Thyroid gland (tissue), 4 donors: ENCODE measurements at regions not wholly inside any gene's neighbourhood (a gene's known extent, or its start where the extent isn't known, plus 50 kb on each side); places are given as distances from the start of the nearest gene placed in this dataset.
"Not testable (repeated sequence)": the region's sequence is repeated elsewhere in the genome, so short reads cannot be mapped to it uniquely, and the experiment has no call there.

ENCODE experiments used
- DNase-seq, 2 donors: peaks; one replicate each; pipeline ENCODE4 v3.0.0-alpha.2; 2019
- H3K27ac ChIP-seq, 3 donors: fragments of 200-600 bp; sonication (generic); 1 replicate in 2 of 3; 2 replicates in 1 of 3; pipeline ENCODE4 v1.5.1; 2016 to 2019; ENCODE audit warnings: mild to moderate bottlenecking in 1 of 3, moderate library complexity in 1 of 3
- H3K27me3 ChIP-seq: fragments of 200-600 bp; sonication (generic); one replicate; pipeline ENCODE4 v1.5.1; 2019
- H3K36me3 ChIP-seq, 2 donors: fragments of 200-600 bp; sonication (generic); one replicate each; pipeline ENCODE4 v1.5.1; 2016 to 2019
- H3K4me1 ChIP-seq, 2 donors: fragments of 200-600 bp; sonication (generic); one replicate each; pipeline ENCODE4 v1.5.1; 2017 to 2019
- H3K4me3 ChIP-seq, 3 donors: fragments of 200-600 bp; sonication (generic); replicated peaks in 1 of 3; 1 replicate in 2 of 3; 2 replicates in 1 of 3; pipeline ENCODE4 v1.5.1; 2016; ENCODE audit warnings: mild to moderate bottlenecking in 1 of 3
- H3K9me3 ChIP-seq: fragments of 200-600 bp; sonication (generic); one replicate; pipeline ENCODE4 v1.5.1; 2017
- POLR2A ChIP-seq, 2 donors: fragments of 450-650 bp; IDR thresholded peaks; one replicate each; pipeline ENCODE4 v1.6.1; 2017; ENCODE audit warnings: antibody characterized with exemption in 2 of 2, mild to moderate bottlenecking in 2 of 2, moderate library complexity in 1 of 2
- WGBS, 2 donors: methylation state at CpG; one replicate each; pipeline ENCODE4 v1.1.5; 2017; 5-methylcytosine and 5-hydroxymethylcytosine counted together
- intact Hi-C: fragments of 100-400 bp; cut with DNase I; formaldehyde crosslinking; loops from one replicate; pipeline ENCODE4 v1.15.1; 2023
- TF ChIP-seq, protein P1 (sequence below), 6 experiments: fragments of 200-600 bp in 3 of 6; fragments of 450-650 bp in 3 of 6; sonication (generic) in 3 of 6; IDR thresholded peaks; one replicate each; pipeline ENCODE4 v1.5.1; 2016 to 2019; ENCODE audit warnings: antibody characterized with exemption in 6 of 6, mild to moderate bottlenecking in 2 of 6, inconsistent platforms in 1 of 6, moderate library complexity in 1 of 6

DNA sequence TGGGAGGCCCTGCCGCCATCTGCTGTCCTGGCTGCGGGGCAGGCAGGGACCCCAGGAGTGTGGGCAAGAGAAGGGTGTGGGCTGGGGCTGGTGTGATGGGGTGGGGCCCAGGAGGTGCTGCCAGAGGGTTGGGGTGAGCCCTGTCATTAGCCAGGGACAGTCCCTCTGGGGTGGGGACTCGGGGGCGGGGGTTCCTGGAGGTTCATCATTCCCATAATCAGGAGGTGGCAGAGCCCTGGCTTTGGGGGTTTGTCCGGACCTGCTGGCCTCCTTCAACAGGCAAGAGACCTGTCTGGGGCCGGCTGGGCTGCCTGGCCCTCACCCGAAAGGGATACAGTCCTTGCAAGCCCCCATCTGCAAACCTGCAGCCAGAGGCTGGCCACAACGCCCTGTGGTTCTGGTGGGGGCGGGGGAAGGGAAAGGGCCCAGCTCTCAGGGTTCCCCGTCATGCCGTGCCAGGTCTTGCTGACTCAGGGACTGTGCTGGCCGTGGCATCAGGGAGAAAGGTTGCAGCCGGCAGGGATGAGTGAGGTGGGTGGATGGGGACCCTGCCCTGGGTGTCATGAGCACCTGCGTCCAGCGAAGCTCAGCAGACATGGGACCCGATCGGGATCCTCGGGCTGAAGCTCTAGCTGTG, 65.2 kb downstream of the MRPL36 start:
- TF ChIP-seq, protein P1, sequence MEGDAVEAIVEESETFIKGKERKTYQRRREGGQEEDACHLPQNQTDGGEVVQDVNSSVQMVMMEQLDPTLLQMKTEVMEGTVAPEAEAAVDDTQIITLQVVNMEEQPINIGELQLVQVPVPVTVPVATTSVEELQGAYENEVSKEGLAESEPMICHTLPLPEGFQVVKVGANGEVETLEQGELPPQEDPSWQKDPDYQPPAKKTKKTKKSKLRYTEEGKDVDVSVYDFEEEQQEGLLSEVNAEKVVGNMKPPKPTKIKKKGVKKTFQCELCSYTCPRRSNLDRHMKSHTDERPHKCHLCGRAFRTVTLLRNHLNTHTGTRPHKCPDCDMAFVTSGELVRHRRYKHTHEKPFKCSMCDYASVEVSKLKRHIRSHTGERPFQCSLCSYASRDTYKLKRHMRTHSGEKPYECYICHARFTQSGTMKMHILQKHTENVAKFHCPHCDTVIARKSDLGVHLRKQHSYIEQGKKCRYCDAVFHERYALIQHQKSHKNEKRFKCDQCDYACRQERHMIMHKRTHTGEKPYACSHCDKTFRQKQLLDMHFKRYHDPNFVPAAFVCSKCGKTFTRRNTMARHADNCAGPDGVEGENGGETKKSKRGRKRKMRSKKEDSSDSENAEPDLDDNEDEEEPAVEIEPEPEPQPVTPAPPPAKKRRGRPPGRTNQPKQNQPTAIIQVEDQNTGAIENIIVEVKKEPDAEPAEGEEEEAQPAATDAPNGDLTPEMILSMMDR (IDR thresholded peaks at IDR 0.05) = no peak
- TF ChIP-seq POLR2A (IDR thresholded peaks at IDR 0.05) = no peak
- Histone ChIP-seq H3K36me3 (no peaks in the 10 kb centered on the region), H3K27me3 (no peaks in the 10 kb centered on the region), H3K4me3 (no peak overlapping the region), H3K9me3 (no peaks in the 10 kb centered on the region), H3K4me1 (no peaks in the 10 kb centered on the region), H3K27ac (no peak overlapping the region)
- intact Hi-C loops = no loop called here
- WGBS, 2 donors = 78 to 87% methylated on average over 9 to 12 of the region's 18 CpGs
- no peak for DNase-seq

DNA sequence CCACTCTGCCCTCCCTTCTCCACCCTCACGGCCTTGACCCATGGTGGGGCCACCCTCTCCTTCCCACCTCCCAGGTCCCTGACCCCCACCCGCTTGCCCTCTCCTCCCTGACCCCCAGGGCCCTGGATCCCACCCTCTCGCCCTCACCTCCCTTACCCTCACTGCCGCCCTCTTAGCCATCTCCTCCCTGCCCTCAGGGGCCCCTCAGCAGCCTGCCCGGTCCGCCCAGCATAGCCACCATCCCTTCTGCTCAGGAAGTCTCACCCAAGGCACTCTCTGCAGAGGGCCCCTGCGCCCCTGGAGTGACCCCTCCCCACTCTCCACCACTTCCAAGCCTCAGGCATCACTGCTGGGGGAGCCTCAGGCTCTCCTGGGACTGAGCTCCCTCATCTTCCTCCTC, 66.3 kb downstream of the MRPL36 start:
- Histone ChIP-seq H3K27ac (no peak overlapping the region), H3K9me3 (no peaks in the 10 kb centered on the region), H3K4me1 (no peaks in the 10 kb centered on the region), H3K27me3 (no peaks in the 10 kb centered on the region), H3K4me3 (no peak overlapping the region), H3K36me3 (no peaks in the 10 kb centered on the region)
- no peak for TF ChIP-seq POLR2A (IDR thresholded peaks at IDR 0.05)
- TF ChIP-seq, protein P1 (IDR thresholded peaks at IDR 0.05) = no peak
- intact Hi-C loops = no loop called here
- WGBS, 2 donors = 87 to 89% methylated on average over 7 of the region's 7 CpGs
- DNase-seq = no peak

DNA sequence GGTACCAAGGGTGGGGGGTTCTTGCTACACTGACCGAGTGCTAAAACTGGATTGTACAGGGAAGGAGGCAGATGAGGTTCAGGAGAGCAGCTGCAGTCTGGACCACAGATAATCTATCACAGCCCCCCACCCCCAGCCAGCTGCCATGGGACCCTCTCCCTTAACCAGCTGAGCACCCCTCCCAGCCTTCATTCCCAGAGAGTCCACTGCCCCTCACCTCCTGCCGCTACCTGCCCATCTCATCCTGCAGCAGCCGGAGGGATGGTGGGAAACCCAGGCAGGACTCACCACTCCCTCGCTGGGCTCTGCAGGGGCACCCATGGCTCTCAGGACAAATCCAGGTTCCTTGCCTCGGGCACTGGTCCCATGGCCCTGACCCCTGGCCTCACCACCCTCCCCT, 66.7 kb downstream of the MRPL36 start:
- TF ChIP-seq POLR2A (IDR thresholded peaks at IDR 0.05) = no peak
- TF ChIP-seq, protein P1 (IDR thresholded peaks at IDR 0.05) = no peak
- no peaks in the 10 kb centered on the region for H3K27me3 ChIP-seq
- intact Hi-C loops = no loop called here

DNA sequence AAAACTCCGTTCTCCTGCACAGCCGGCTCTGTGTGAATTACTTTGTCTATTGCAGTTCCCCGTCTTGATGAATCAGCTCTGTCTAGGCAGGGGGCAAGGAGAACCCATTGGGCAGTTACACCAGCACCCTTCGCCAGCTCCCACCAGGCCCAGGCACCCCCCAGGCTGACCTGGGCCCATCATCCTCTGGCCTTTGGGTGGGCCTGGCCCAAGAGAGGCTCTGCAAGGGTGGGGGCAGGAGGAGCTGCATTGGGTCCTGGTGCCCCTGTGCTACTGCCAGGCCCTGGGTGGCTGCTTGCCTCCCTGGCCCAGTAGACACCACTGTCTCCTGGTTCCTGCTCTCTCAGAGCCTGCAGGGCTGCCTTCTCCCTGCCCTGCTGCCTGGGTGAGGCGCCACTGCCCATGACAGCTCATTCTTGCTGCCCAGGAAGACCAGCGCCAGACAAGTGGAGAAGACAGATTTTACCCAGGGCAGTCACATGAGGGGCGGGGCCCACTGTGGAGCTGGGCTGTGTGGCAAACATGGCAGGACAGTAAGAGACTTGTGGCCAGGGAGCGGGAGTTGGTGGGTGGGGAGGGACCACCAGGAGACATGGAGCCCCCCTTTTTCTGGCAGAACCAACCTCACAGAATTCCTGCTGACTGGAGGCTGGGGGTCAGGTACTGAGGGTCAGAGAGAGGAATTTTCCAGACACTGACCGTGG, 67.2 kb downstream of the MRPL36 start:
- WGBS, 2 donors = 82 to 89% methylated on average over 7 to 8 of the region's 9 CpGs
- no peak overlapping the region for H3K27ac ChIP-seq
- H3K36me3 ChIP-seq = no peaks in the 10 kb centered on the region
- H3K4me3 ChIP-seq = no peak overlapping the region
- no peaks in the 10 kb centered on the region for H3K4me1 ChIP-seq
- TF ChIP-seq, protein P1 (IDR thresholded peaks at IDR 0.05) = no peak
- TF ChIP-seq POLR2A (IDR thresholded peaks at IDR 0.05) = no peak
- intact Hi-C loops = no loop called here
- no peak for DNase-seq
- no peaks in the 10 kb centered on the region for H3K9me3 ChIP-seq
- H3K27me3 ChIP-seq = no peaks in the 10 kb centered on the region

More for the DNA sequence above, 66.7 kb downstream of the MRPL36 start:
- H3K36me3 ChIP-seq = no peaks in the 10 kb centered on the region
- H3K9me3 ChIP-seq = no peaks in the 10 kb centered on the region
- no peak overlapping the region for H3K27ac ChIP-seq
- H3K4me1 ChIP-seq = no peaks in the 10 kb centered on the region
- DNase-seq = no peak
- whole genome bisulfite sequencing, 2 donors = 71 to 97% methylated on average over 1 to 5 of the region's 5 CpGs
- no peak overlapping the region for H3K4me3 ChIP-seq

DNA sequence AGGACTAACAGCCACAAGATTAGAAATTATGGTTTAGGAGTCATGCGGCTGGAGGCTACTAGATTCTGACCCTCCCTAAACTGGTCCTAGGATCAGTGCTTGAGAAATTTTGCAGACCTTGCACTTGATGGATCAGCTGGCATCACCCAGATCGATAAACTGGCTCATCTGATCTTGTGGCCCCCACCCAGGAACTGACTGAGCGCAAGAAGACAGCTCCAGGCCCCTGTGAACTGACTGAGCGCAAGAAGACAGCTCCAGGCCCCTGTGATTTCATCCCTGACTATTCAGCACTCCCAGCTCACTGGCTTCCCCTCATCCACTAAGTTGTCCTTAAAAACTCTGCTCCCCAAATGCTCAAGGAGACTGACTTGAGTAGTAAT, 67.8 kb downstream of the MRPL36 start:
- H3K4me1 ChIP-seq, H3K36me3 ChIP-seq, H3K27ac ChIP-seq, intact Hi-C loops, H3K9me3 ChIP-seq, H3K27me3 ChIP-seq, DNase-seq, H3K4me3 ChIP-seq: not testable (repeated sequence)
- WGBS, 2 donors = 77 to 96% methylated on average over 4 of the region's 4 CpGs
